Suprapubic skin (tissue), 3 donors: ENCODE measurements at regions not wholly inside any gene's neighbourhood (a gene's known extent, or its start where the extent isn't known, plus 50 kb on each side); places are given as distances from the start of the nearest gene placed in this dataset.

ENCODE experiments used
- CTCF ChIP-seq, 2 donors: fragments of 200-600 bp in 1 of 2; fragments of 450-650 bp in 1 of 2; sonication (generic) in 1 of 2; IDR thresholded peaks; one replicate each; pipeline ENCODE4 v1.5.1; 2016 to 2019; ENCODE audit warnings: antibody characterized with exemption in 2 of 2, mild to moderate bottlenecking in 1 of 2, moderate library complexity in 1 of 2
- POLR2A ChIP-seq, 2 donors: fragments of 450-650 bp; IDR thresholded peaks; one replicate each; pipeline ENCODE4 v1.6.1; 2017; ENCODE audit warnings: antibody characterized with exemption in 2 of 2, mild to moderate bottlenecking in 2 of 2, moderate library complexity in 2 of 2

GRCh38 chr15:70578196-70578595 lies 185.2 kb downstream of the UACA start:
- TF ChIP-seq POLR2A (IDR thresholded peaks at IDR 0.05) (no peak), CTCF (IDR thresholded peaks at IDR 0.05) (no peak)
